Breast epithelium (tissue), 3 donors: ENCODE measurements at regions not wholly inside any gene's neighbourhood (a gene's known extent, or its start where the extent isn't known, plus 50 kb on each side); places are given as distances from the start of the nearest gene placed in this dataset.

Experiments
- CTCF ChIP-seq, 3 donors: fragments of 450-650 bp; IDR thresholded peaks; one replicate each; pipeline ENCODE4 v1.5.1; 2016 to 2017; ENCODE audit warnings: antibody characterized with exemption in 3 of 3, mild to moderate bottlenecking in 3 of 3, moderate library complexity in 3 of 3
- POLR2A ChIP-seq: fragments of 450-650 bp; IDR thresholded peaks from one replicate; pipeline ENCODE4 v1.6.1; 2016; ENCODE audit warnings: antibody characterized with exemption, mild to moderate bottlenecking, moderate library complexity

GRCh38 chr6:130694606-130695005, 132.6 kb upstream of the SMLR1 start:
- no peak for TF ChIP-seq CTCF (IDR thresholded peaks at IDR 0.05)
- no peak for TF ChIP-seq POLR2A
